Fibroblast of lung (primary cell): ENCODE measurements at regions not wholly inside any gene's neighbourhood (a gene's known extent, or its start where the extent isn't known, plus 50 kb on each side); places are given as distances from the start of the nearest gene placed in this dataset.

Source experiments
- DNase-seq, 2 donors: peaks; one replicate each; pipeline versions ENCODE4 v3.0.0 to v3.0.0-alpha.2; 2010; ENCODE audit warnings: low read depth in 2 of 2
- H2AFZ ChIP-seq: 2 replicates; pipeline ENCODE4 v1.5.1; 2012; ENCODE audit warnings: low read length, control low read depth, inconsistent platforms
- H3K27ac ChIP-seq: 2 replicates; pipeline ENCODE4 v1.5.1; 2011; ENCODE audit warnings: low read length, control low read depth; ENCODE audit not compliant: insufficient read depth
- H3K27me3 ChIP-seq: 2 replicates; pipeline ENCODE4 v1.5.1; 2011; ENCODE audit warnings: mild to moderate bottlenecking, low read length; ENCODE audit not compliant: control insufficient read depth, insufficient read depth
- H3K36me3 ChIP-seq: 2 replicates; pipeline ENCODE4 v1.5.1; 2011; ENCODE audit warnings: low read length; ENCODE audit not compliant: control insufficient read depth, insufficient read depth
- H3K4me1 ChIP-seq: 2 replicates; pipeline ENCODE4 v1.5.1; 2011; ENCODE audit warnings: low read length; ENCODE audit not compliant: control insufficient read depth, insufficient read depth; ENCODE audit errors: extremely low read depth
- H3K4me2 ChIP-seq: 2 replicates; pipeline ENCODE4 v1.5.1; 2011; ENCODE audit warnings: low read length, control low read depth; ENCODE audit not compliant: insufficient read depth; ENCODE audit errors: extremely low read depth
- H3K4me3 ChIP-seq, 4 experiments: fragments of 200-600 bp in 1 of 4; sonication (generic) in 1 of 4; replicated peaks in 1 of 4; 2 replicates each; pipeline ENCODE4 v1.5.1; 2011 to 2016; ENCODE audit warnings: low read length in 4 of 4, low read depth in 3 of 4, mild to moderate bottlenecking in 3 of 4, control low read depth in 2 of 4, inconsistent platforms in 1 of 4, mixed read lengths in 1 of 4; ENCODE audit not compliant: insufficient read depth in 1 of 4; ENCODE audit errors: control extremely low read depth in 1 of 4
- H3K79me2 ChIP-seq: 2 replicates; pipeline ENCODE4 v1.5.1; 2012; ENCODE audit warnings: mild to moderate bottlenecking, low read length, inconsistent platforms; ENCODE audit not compliant: control insufficient read depth, insufficient read depth
- H3K9ac ChIP-seq: 2 replicates; pipeline ENCODE4 v1.5.1; 2011; ENCODE audit warnings: mild to moderate bottlenecking, low read length, control low read depth; ENCODE audit not compliant: insufficient read depth
- H3K9me3 ChIP-seq: 2 replicates; pipeline ENCODE4 v1.5.1; 2012; ENCODE audit warnings: low read depth, low read length; ENCODE audit not compliant: control insufficient read depth, insufficient read depth
- H4K20me1 ChIP-seq: 2 replicates; pipeline ENCODE4 v1.5.1; 2011; ENCODE audit warnings: low read length; ENCODE audit not compliant: control insufficient read depth, insufficient read depth; ENCODE audit errors: extremely low read depth
- EZH2 ChIP-seq: IDR thresholded peaks from 2 replicates; pipeline ENCODE4 v1.5.1; 2012; ENCODE audit warnings: low read length, control low read depth, mild to moderate bottlenecking; ENCODE audit errors: missing control alignments
- TF ChIP-seq, protein P1 (sequence below), 2 donors: IDR thresholded peaks in 1 of 2; conservative IDR thresholded peaks in 1 of 2; 1 replicate in 1 of 2; 2 replicates in 1 of 2; pipeline ENCODE4 v1.5.1; 2011 to 2012; ENCODE audit warnings: low read length in 2 of 2, control low read depth in 1 of 2, inconsistent platforms in 1 of 2, low read depth in 1 of 2, mild to moderate bottlenecking in 1 of 2

DNA sequence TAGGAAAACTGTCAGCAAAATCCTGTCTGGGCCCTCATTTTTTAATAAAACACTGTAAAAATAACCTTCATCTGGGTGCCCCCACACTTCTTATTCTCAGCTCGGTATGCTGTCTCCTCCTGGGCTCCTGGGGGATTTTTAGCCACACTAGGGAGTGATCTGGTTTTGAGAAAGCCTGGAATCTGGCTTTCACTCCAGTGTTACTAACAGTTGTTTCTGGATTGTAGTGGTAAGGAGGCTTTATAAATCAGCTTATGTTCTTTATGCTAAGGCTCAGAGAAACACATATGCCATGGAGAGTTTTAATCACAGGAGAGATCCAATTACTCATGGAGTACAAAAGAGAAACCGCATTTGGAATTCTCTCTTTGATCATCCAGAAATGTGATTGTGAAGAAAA lies 744.3 kb upstream of the SOX11 start:
- Histone ChIP-seq H3K9me3 (no peaks in the 10 kb centered on the region), H3K4me1 (no peaks in the 10 kb centered on the region), H3K36me3 (no peaks in the 10 kb centered on the region), H4K20me1 (no peaks in the 10 kb centered on the region), H3K27ac (no peak overlapping the region), H3K79me2 (no peaks in the 10 kb centered on the region), H3K4me2 (no peak overlapping the region), H2AFZ (no peak overlapping the region), H3K9ac (no peak overlapping the region), H3K27me3 (no peaks in the 10 kb centered on the region), H3K4me3 (no peak overlapping the region)
- DNase-seq, result no peak
- no peak for TF ChIP-seq EZH2
- TF ChIP-seq, protein P1, sequence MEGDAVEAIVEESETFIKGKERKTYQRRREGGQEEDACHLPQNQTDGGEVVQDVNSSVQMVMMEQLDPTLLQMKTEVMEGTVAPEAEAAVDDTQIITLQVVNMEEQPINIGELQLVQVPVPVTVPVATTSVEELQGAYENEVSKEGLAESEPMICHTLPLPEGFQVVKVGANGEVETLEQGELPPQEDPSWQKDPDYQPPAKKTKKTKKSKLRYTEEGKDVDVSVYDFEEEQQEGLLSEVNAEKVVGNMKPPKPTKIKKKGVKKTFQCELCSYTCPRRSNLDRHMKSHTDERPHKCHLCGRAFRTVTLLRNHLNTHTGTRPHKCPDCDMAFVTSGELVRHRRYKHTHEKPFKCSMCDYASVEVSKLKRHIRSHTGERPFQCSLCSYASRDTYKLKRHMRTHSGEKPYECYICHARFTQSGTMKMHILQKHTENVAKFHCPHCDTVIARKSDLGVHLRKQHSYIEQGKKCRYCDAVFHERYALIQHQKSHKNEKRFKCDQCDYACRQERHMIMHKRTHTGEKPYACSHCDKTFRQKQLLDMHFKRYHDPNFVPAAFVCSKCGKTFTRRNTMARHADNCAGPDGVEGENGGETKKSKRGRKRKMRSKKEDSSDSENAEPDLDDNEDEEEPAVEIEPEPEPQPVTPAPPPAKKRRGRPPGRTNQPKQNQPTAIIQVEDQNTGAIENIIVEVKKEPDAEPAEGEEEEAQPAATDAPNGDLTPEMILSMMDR (conservative IDR thresholded peaks at IDR 0.05 in 1 of 2, IDR thresholded peaks at IDR 0.05 in 1 of 2; ENCODE audit: low read depth in 1 of 2, low read length in 2 of 2), result no peak

DNA sequence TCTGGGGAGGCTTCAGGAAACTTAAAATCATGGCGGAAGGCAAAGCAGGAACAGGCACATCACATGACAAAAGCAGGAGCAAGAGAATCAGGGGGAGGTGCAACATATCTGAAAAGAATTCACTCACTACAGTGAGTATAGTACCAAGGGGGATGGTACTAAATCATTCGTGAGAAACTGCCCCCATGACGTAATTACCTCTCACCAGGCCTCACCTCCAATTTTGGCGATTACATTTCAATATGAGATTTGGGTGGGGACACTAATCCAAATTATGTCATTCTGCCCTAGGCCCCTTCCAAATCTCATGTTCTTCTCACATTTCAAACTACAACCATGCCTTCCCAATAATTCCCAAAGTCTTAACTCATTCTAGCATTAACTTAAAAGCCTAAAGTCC lies 740.8 kb upstream of the SOX11 start:
- H3K9ac ChIP-seq, result no peak overlapping the region
- no peak for DNase-seq
- no peaks in the 10 kb centered on the region for H3K27me3 ChIP-seq
- H3K27ac ChIP-seq, result no peak overlapping the region
- no peaks in the 10 kb centered on the region for H4K20me1 ChIP-seq
- no peaks in the 10 kb centered on the region for H3K36me3 ChIP-seq
- TF ChIP-seq EZH2, result no peak
- TF ChIP-seq, protein P1 (conservative IDR thresholded peaks at IDR 0.05 in 1 of 2, IDR thresholded peaks at IDR 0.05 in 1 of 2; ENCODE audit: low read depth in 1 of 2, low read length in 2 of 2), result no peak
- H3K79me2 ChIP-seq, result no peaks in the 10 kb centered on the region
- H3K4me2 ChIP-seq, result no peak overlapping the region
- H2AFZ ChIP-seq, result no peak overlapping the region
- no peaks in the 10 kb centered on the region for H3K9me3 ChIP-seq
- H3K4me3 ChIP-seq, result no peak overlapping the region
- no peaks in the 10 kb centered on the region for H3K4me1 ChIP-seq

- Histone ChIP-seq H3K4me2 (no peak overlapping the region), H2AFZ (no peak overlapping the region), H3K79me2 (no peaks in the 10 kb centered on the region), H4K20me1 (no peaks in the 10 kb centered on the region), H3K9me3 (no peaks in the 10 kb centered on the region), H3K36me3 (no peaks in the 10 kb centered on the region), H3K4me1 (no peaks in the 10 kb centered on the region), H3K27ac (no peak overlapping the region), H3K27me3 (no peaks in the 10 kb centered on the region), H3K9ac (no peak overlapping the region), H3K4me3 (no peak overlapping the region)
- TF ChIP-seq EZH2, result no peak
- TF ChIP-seq, protein P1 (conservative IDR thresholded peaks at IDR 0.05 in 1 of 2, IDR thresholded peaks at IDR 0.05 in 1 of 2; ENCODE audit: low read depth in 1 of 2, low read length in 2 of 2), result no peak
- DNase-seq, result no peak
Measured at GRCh38 chr2:4959219-4959618, 733.0 kb upstream of the SOX11 start.
